ENCODE measurements at regions not wholly inside any gene's neighbourhood (a gene's known extent, or its start where the extent isn't known, plus 50 kb on each side); places are given as distances from the start of the nearest gene placed in this dataset.

GRCh38 chr3:150033721-150034120 lies 63.0 kb upstream of the PFN2 start:
- Histone ChIP-seq H3K9ac (ENCODE audit: low read depth, low read length) (no peak overlapping the region), H3K4me1 (ENCODE audit: insufficient read depth, low read length) (peaks cover 4% of the 10 kb centered on the region; the same call in 1 of the 2 replicates), H3K36me3 (ENCODE audit: insufficient read depth, low read length) (no peaks in the 10 kb centered on the region), H3K9me3 (ENCODE audit: control insufficient read depth, insufficient read depth, low read length) (no peaks in the 10 kb centered on the region)

GRCh38 chr3:150030841-150031240 lies 60.1 kb upstream of the PFN2 start:
- Histone ChIP-seq H3K9me3 (ENCODE audit: control insufficient read depth, insufficient read depth, low read length) (no peaks in the 10 kb centered on the region; the same call in 1 of the 2 replicates), H3K36me3 (ENCODE audit: insufficient read depth, low read length) (no peaks in the 10 kb centered on the region), H3K9ac (ENCODE audit: low read depth, low read length) (no peak overlapping the region), H3K4me1 (ENCODE audit: insufficient read depth, low read length) (peaks cover 4% of the 10 kb centered on the region; the same call in 1 of the 2 replicates)

- H3K36me3 ChIP-seq (ENCODE audit: insufficient read depth, low read length): no peaks in the 10 kb centered on the region
- no peaks in the 10 kb centered on the region; the same call in 1 of the 2 replicates for H3K9me3 ChIP-seq (ENCODE audit: control insufficient read depth, insufficient read depth, low read length)
- no peak overlapping the region for H3K9ac ChIP-seq (ENCODE audit: low read depth, low read length)
- peaks cover 9% of the 10 kb centered on the region for H3K4me1 ChIP-seq (ENCODE audit: insufficient read depth, low read length)
These were observed 52.5 kb upstream of the PFN2 start for GRCh38 chr3:150023239-150023636.

GRCh38 chr3:150022381-150023238 lies 51.9 kb upstream of the PFN2 start:
- Histone ChIP-seq H3K9ac (ENCODE audit: low read depth, low read length) (no peak overlapping the region), H3K4me1 (ENCODE audit: insufficient read depth, low read length) (peaks cover 9% of the 10 kb centered on the region), H3K9me3 (ENCODE audit: control insufficient read depth, insufficient read depth, low read length) (no peaks in the 10 kb centered on the region; the same call in 1 of the 2 replicates), H3K36me3 (ENCODE audit: insufficient read depth, low read length) (no peaks in the 10 kb centered on the region)

- H3K4me1 ChIP-seq (ENCODE audit: insufficient read depth, low read length): peaks cover 9% of the 10 kb centered on the region
- H3K36me3 ChIP-seq (ENCODE audit: insufficient read depth, low read length): no peaks in the 10 kb centered on the region
- H3K9ac ChIP-seq (ENCODE audit: low read depth, low read length): no peak overlapping the region
- no peaks in the 10 kb centered on the region for H3K9me3 ChIP-seq (ENCODE audit: control insufficient read depth, insufficient read depth, low read length)
These were observed 49.8 kb upstream of the PFN2 start for GRCh38 chr3:150020527-150020926.

Data from ES-I3 (cell line).